ENCODE measurements at regions not wholly inside any gene's neighbourhood (a gene's known extent, or its start where the extent isn't known, plus 50 kb on each side); places are given as distances from the start of the nearest gene placed in this dataset.
"Not testable (repeated sequence)": the region's sequence is repeated elsewhere in the genome, so short reads cannot be mapped to it uniquely, and the experiment has no call there.

GRCh38 chr1:194755241-194755994 lies 1569.0 kb upstream of the B3GALT2 start:
- no peak overlapping the region for H3K4me3 ChIP-seq (replicated peaks; ENCODE audit: low read depth, low read length)
- TF ChIP-seq, protein P1, sequence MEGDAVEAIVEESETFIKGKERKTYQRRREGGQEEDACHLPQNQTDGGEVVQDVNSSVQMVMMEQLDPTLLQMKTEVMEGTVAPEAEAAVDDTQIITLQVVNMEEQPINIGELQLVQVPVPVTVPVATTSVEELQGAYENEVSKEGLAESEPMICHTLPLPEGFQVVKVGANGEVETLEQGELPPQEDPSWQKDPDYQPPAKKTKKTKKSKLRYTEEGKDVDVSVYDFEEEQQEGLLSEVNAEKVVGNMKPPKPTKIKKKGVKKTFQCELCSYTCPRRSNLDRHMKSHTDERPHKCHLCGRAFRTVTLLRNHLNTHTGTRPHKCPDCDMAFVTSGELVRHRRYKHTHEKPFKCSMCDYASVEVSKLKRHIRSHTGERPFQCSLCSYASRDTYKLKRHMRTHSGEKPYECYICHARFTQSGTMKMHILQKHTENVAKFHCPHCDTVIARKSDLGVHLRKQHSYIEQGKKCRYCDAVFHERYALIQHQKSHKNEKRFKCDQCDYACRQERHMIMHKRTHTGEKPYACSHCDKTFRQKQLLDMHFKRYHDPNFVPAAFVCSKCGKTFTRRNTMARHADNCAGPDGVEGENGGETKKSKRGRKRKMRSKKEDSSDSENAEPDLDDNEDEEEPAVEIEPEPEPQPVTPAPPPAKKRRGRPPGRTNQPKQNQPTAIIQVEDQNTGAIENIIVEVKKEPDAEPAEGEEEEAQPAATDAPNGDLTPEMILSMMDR (IDR thresholded peaks at IDR 0.05; ENCODE audit: low read length, missing control alignments) = no peak
- DNase-seq (ENCODE audit: low read depth) = no peak

DNA sequence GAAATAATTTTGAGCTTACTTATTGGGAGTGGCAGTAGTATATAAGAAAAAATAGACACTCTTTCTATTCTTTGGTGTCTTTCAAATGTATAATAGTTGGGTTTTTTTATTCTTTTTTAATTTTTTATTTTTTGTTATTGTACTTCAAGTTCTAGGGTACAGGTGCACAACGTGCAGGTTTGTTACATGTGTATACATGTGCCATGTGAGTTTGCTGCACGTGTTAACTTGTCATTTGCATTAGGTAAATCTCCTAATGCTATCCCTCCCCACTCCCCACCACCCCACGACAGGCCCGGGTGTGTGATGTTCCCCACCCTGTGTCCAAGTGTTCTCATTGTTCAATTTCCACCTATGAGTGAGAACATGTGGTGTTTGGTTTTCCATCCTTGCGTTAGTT lies 1552.4 kb upstream of the B3GALT2 start:
- DNase-seq (ENCODE audit: low read depth); H3K4me3 ChIP-seq (replicated peaks; ENCODE audit: low read depth, low read length): not testable (repeated sequence)

DNA sequence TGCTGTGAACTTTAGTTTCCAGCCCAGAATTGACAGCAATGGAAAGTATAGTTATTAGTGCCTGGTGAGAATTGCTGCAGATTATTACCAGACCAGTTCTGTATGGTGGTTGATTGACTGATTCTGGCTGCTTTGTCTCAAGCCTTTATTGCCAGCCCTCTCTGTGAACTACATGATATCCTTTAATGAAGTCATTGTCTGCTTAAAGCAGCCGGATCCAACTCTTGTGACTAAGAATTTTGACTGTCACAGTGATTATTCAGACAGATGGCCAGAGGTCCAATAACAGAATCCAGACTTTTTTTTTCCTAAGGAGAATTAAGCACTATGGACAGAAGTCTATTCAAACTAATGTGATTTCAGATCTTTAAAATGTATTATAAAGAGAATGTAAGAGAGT lies 1548.6 kb upstream of the B3GALT2 start:
- TF ChIP-seq, protein P1 (IDR thresholded peaks at IDR 0.05; ENCODE audit: low read length, missing control alignments) = no peak
- H3K4me3 ChIP-seq (replicated peaks; ENCODE audit: low read depth, low read length) = no peak overlapping the region
- DNase-seq (ENCODE audit: low read depth) = no peak

DNA sequence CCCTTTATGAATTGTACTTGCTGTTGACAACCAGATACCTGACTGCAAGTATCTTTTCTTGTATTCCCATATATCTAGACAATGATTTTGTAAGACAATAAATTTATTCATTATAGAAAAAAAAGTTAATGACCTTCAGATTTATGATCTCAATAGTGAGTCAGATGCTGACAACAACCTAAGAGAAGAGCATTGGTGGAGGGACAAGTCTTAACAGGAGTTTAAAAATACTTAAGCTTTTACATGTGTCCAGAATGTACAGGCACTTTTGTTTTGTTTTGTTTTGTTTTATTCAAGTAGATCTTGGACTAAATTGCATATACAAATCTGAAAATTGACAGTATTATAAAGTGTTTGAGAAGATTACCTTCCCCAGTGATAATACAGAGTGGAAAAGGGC lies 1544.6 kb upstream of the B3GALT2 start:
- no peak overlapping the region for H3K4me3 ChIP-seq (replicated peaks; ENCODE audit: low read depth, low read length)
- TF ChIP-seq, protein P1 (IDR thresholded peaks at IDR 0.05; ENCODE audit: low read length, missing control alignments) = no peak
- DNase-seq (ENCODE audit: low read depth) = no peak

DNA sequence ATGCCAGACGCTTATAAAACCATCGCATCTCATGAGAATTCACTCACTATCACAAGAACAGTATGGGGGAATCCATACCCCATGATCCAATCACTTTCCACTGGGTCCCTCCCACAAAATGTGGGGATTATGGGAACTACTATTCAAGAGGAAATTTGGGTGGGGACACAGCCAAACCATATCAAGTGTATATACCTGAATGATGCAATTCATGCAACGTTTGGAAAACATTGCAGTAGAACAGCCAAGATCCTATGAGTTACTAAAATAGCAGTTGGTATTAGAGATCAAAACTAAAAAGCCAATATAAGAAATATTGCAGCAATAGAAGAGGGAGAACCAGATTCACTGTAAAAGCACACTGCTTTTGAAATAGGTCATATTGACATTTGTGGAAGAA lies 1543.9 kb upstream of the B3GALT2 start:
- H3K4me3 ChIP-seq (replicated peaks; ENCODE audit: low read depth, low read length) = no peak overlapping the region
- TF ChIP-seq, protein P1 (IDR thresholded peaks at IDR 0.05; ENCODE audit: low read length, missing control alignments) = no peak
- no peak for DNase-seq (ENCODE audit: low read depth)

DNA sequence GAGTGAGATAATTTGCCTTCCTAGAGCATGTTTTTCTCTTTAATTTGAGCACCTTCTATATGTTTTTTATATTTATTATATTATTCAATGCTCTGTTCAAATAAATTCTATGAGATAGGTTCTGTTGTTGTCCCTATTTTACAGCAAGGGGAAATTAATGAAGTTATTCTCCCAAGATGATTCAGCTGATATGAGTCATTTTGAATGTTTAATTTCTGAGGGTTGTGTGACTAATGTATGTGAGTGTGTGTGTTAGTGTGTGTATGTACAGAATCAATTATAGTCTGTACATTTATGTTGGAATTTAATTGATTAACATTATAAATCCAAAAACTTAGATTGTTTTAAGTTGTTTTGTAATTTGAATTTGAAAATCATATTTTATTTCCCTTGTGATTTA lies 1536.7 kb upstream of the B3GALT2 start:
- TF ChIP-seq, protein P1 (IDR thresholded peaks at IDR 0.05; ENCODE audit: low read length, missing control alignments) = no peak
- no peak overlapping the region for H3K4me3 ChIP-seq (replicated peaks; ENCODE audit: low read depth, low read length)
- DNase-seq (ENCODE audit: low read depth) = no peak

DNA sequence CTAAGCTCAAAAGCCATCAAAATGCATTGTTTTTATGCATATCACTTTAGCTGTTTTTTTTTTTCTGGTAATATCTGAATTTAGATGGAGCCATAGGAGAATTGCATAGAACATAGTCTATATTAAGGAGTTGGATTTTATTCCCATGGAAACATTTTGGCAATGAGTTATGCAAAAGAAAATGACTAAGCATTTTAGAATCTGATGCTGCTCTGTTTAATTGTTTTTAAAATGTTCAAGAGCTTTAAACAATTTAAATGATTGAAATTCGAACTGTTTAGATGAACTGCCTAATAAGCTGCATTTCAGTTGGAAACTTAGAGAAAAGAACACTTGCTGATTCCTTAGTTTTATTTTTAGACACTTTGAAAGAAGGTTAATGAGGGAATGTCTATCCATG lies 1531.5 kb upstream of the B3GALT2 start:
- no peak overlapping the region for H3K4me3 ChIP-seq (replicated peaks; ENCODE audit: low read depth, low read length)
- DNase-seq (ENCODE audit: low read depth) = peak; percentile 17
- TF ChIP-seq, protein P1 (IDR thresholded peaks at IDR 0.05; ENCODE audit: low read length, missing control alignments) = no peak
